HepG2 (cell line): ENCODE measurements at regions not wholly inside any gene's neighbourhood (a gene's known extent, or its start where the extent isn't known, plus 50 kb on each side); places are given as distances from the start of the nearest gene placed in this dataset.
"Not testable (repeated sequence)": the region's sequence is repeated elsewhere in the genome, so short reads cannot be mapped to it uniquely, and the experiment has no call there.

Experiments used
- ATAC-seq: fragments of 200-7000 bp; cut with Tn5 transposase; 3 replicates; pipeline ENCODE4 v1.9.1; 2020; ENCODE audit warnings: mild to moderate bottlenecking, moderate library complexity
- BruUV-seq: library from RNA; stranded (reverse); fragments of 400-500 nt; replicated peaks from 2 replicates; lab custom pipeline; 2021; lab: Mats Ljungman, UMichigan
- CTCF ChIA-PET: fragments of 300-600 bp; formaldehyde crosslinking; extraction: SDS; loops from one replicate; lab custom pipeline; 2021; ENCODE audit warnings: low total read pairs, inconsistent platforms, low intra/inter-chr PET ratio; lab: Yijun Ruan, JAX
- POLR2A ChIA-PET: fragments of 350-600 bp; sonication (Branson Sonifier 250); formaldehyde crosslinking; loops from one replicate; lab custom pipeline; 2020; ENCODE audit warnings: antibody characterized with exemption, inconsistent platforms; lab: Yijun Ruan, JAX
- DNase-seq: peaks from one replicate; pipeline ENCODE4 v3.0.0-alpha.2; 2015; ENCODE audit warnings: low spot score
- FAIRE-seq: peaks from 3 replicates; lab custom pipeline; 2011; peaks lifted over from hg19 to GRCh38; lab: Jason Lieb, UNC
- H2AFZ ChIP-seq: one replicate; pipeline ENCODE4 v1.6.1; 2011; ENCODE audit warnings: low read length, inconsistent platforms
- H3K27ac ChIP-seq: fragments of 300-600 bp; 3 replicates; pipeline ENCODE4 v1.8.0; 2011; ENCODE audit warnings: mixed run types, mild to moderate bottlenecking, mixed read lengths, low read length, inconsistent platforms; ENCODE audit not compliant: insufficient read depth; ENCODE audit errors: extremely low read length
- H3K27me3 ChIP-seq, 2 experiments: fragments of 200-600 bp in 1 of 2; 2 replicates in 1 of 2; 3 replicates in 1 of 2; pipeline versions ENCODE4 v1.6.0 to v1.8.0; 2011; ENCODE audit warnings: low read length in 2 of 2, mild to moderate bottlenecking in 2 of 2, moderate library complexity in 2 of 2, inconsistent platforms in 1 of 2; ENCODE audit not compliant: insufficient read depth in 2 of 2, control insufficient read depth in 1 of 2
- H3K36me3 ChIP-seq, 2 experiments: fragments of 200-600 bp in 1 of 2; replicated peaks in 1 of 2; 2 replicates in 1 of 2; 3 replicates in 1 of 2; pipeline versions ENCODE4 v1.5.1 to v1.8.0; 2011; ENCODE audit warnings: low read length in 2 of 2, inconsistent platforms in 1 of 2; ENCODE audit not compliant: insufficient read depth in 2 of 2, control insufficient read depth in 1 of 2
- H3K4me1 ChIP-seq: 2 replicates; pipeline ENCODE4 v1.5.1; 2012; ENCODE audit warnings: low read length, inconsistent platforms; ENCODE audit not compliant: insufficient read depth
- H3K4me2 ChIP-seq: 2 replicates; pipeline ENCODE4 v1.6.0; 2011; ENCODE audit warnings: low read depth, low read length, inconsistent platforms
- H3K4me3 ChIP-seq, 3 experiments: fragments of 200-600 bp in 1 of 3; sonication (generic), shearing (Covaris generic) in 1 of 3; replicated peaks in 1 of 3; 2 replicates each; pipeline ENCODE4 v1.5.1; 2011 to 2016; ENCODE audit warnings: low read length in 3 of 3, inconsistent platforms in 2 of 3, low read depth in 2 of 3, mild to moderate bottlenecking in 2 of 3, control low read depth in 1 of 3, mixed read lengths in 1 of 3; ENCODE audit not compliant: insufficient read depth in 1 of 3
- H3K79me2 ChIP-seq: one replicate; pipeline ENCODE4 v1.6.1; 2011; ENCODE audit warnings: low read length, inconsistent platforms; ENCODE audit not compliant: insufficient read depth
- H3K9ac ChIP-seq: 2 replicates; pipeline ENCODE4 v1.6.0; 2011; ENCODE audit warnings: mild to moderate bottlenecking, low read depth, low read length, inconsistent platforms; ENCODE audit not compliant: insufficient read depth
- H3K9me3 ChIP-seq: 2 replicates; pipeline ENCODE4 v1.5.1; 2012; ENCODE audit warnings: mild to moderate bottlenecking, low read length
- H4K20me1 ChIP-seq: 2 replicates; pipeline ENCODE4 v1.6.0; 2011; ENCODE audit warnings: inconsistent platforms, mild to moderate bottlenecking, low read length, moderate library complexity; ENCODE audit not compliant: insufficient read depth
- ATF4 ChIP-seq, 2 experiments: fragments of 450-650 bp in 1 of 2; sonication (generic) in 1 of 2; formaldehyde crosslinking; IDR thresholded peaks; 2 replicates each; pipeline versions ENCODE4 v1.5.0 to v1.8.0; 2020 to 2022; ENCODE audit warnings: mild to moderate bottlenecking in 1 of 2, missing genetic modification reagents in 1 of 2
- HNF4A ChIP-seq: sonication (generic); formaldehyde crosslinking; IDR thresholded peaks from 2 replicates; pipeline ENCODE4 v1.4.0; 2020; ENCODE audit warnings: missing genetic modification reagents
- POLR2G ChIP-seq: fragments of 200-400 bp; formaldehyde crosslinking; IDR thresholded peaks from 2 replicates; pipeline ENCODE4 v1.6.1; 2018; ENCODE audit warnings: mild to moderate bottlenecking, low read depth, low read length, moderate library complexity
- ZNF484 ChIP-seq: sonication (generic); formaldehyde crosslinking; IDR thresholded peaks from 2 replicates; pipeline ENCODE4 v1.5.1; 2020; ENCODE audit warnings: mild to moderate bottlenecking, low read depth, missing genetic modification reagents, borderline replicate concordance
- ZNF709 ChIP-seq: sonication (generic); formaldehyde crosslinking; IDR thresholded peaks from 2 replicates; pipeline ENCODE4 v1.5.0; 2020; ENCODE audit warnings: mild to moderate bottlenecking, missing genetic modification reagents
- ZSCAN9 ChIP-seq: IDR thresholded peaks from 2 replicates; pipeline ENCODE4 v1.6.1; 2016; ENCODE audit warnings: borderline replicate concordance
- WGBS: methylation state at CpG from one replicate; pipeline ENCODE4 v1.1.6; 2017; ENCODE audit warnings: low lambda C conversion rate; 5-methylcytosine and 5-hydroxymethylcytosine counted together
- in situ Hi-C: cut with HindIII; loops from 2 replicates; pipeline ENCODE4 v1.10.0; 2017; ENCODE audit warnings: low pct_unique_long_range_greater_than_20kb; ENCODE audit not compliant: extremely low pct_ligation_motif_present
- intact Hi-C: fragments of 100-400 bp; cut with micrococcal nuclease; formaldehyde crosslinking; loops from one replicate; pipeline ENCODE4 v1.10.0; 2022; ENCODE audit not compliant: unreplicated experiment
- TF ChIP-seq, protein P1 (sequence below): sonication (generic); formaldehyde crosslinking; IDR thresholded peaks from 2 replicates; pipeline ENCODE4 v1.4.0; 2020; ENCODE audit warnings: missing genetic modification reagents

DNA sequence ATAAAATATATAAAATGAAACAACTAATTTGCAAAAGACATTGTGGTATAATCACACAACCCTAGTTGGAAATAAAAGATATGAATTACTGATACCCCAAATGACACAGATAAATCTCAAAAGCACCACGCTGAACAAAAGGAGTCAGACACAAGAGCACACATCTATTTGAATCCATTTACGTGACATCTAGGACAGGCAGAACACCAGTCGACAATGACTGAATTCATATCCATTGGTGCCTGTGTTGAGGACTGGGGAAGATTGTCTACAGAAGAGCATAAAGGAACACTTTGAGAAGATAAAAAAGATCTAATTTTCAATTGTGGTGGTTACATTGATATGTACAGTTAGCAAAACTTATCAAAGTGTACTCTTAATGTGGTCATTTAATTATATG, 874.1 kb downstream of the LTN1 start (continued):
- TF ChIP-seq ATF4 (CRISPR knock-in tag; IDR thresholded peaks at IDR 0.05): no peak
- no peak for TF ChIP-seq ZNF484
- TF ChIP-seq HNF4A (CRISPR knock-in tag): no peak
- TF ChIP-seq POLR2G: no peak
- no peak for TF ChIP-seq ZNF709 (CRISPR knock-in tag)
- TF ChIP-seq ZSCAN9 (CRISPR knock-in tag): no peak
- TF ChIP-seq, protein P1, sequence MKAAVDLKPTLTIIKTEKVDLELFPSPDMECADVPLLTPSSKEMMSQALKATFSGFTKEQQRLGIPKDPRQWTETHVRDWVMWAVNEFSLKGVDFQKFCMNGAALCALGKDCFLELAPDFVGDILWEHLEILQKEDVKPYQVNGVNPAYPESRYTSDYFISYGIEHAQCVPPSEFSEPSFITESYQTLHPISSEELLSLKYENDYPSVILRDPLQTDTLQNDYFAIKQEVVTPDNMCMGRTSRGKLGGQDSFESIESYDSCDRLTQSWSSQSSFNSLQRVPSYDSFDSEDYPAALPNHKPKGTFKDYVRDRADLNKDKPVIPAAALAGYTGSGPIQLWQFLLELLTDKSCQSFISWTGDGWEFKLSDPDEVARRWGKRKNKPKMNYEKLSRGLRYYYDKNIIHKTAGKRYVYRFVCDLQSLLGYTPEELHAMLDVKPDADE (CRISPR knock-in tag): no peak
- TF ChIP-seq, all 625 proteins: peak for 0

- H3K4me1 ChIP-seq, BruUV-seq, ATAC-seq, H3K27me3 ChIP-seq, FAIRE-seq, H4K20me1 ChIP-seq, H3K27ac ChIP-seq, POLR2A ChIA-PET, intact Hi-C loops, H3K4me3 ChIP-seq, CTCF ChIA-PET, H3K79me2 ChIP-seq, H2AFZ ChIP-seq, H3K4me2 ChIP-seq, H3K9ac ChIP-seq, H3K36me3 ChIP-seq, DNase-seq, in situ Hi-C loops: not testable (repeated sequence)
- WGBS: 12% methylated on average over 5 of the region's 5 CpGs
- H3K9me3 ChIP-seq: peaks cover 78% of the 10 kb centered on the region
These were observed 877.7 kb downstream of the LTN1 start for GRCh38 chr21:28114986-28115385.
